ENCODE measurements at regions not wholly inside any gene's neighbourhood (a gene's known extent, or its start where the extent isn't known, plus 50 kb on each side); places are given as distances from the start of the nearest gene placed in this dataset.

DNA sequence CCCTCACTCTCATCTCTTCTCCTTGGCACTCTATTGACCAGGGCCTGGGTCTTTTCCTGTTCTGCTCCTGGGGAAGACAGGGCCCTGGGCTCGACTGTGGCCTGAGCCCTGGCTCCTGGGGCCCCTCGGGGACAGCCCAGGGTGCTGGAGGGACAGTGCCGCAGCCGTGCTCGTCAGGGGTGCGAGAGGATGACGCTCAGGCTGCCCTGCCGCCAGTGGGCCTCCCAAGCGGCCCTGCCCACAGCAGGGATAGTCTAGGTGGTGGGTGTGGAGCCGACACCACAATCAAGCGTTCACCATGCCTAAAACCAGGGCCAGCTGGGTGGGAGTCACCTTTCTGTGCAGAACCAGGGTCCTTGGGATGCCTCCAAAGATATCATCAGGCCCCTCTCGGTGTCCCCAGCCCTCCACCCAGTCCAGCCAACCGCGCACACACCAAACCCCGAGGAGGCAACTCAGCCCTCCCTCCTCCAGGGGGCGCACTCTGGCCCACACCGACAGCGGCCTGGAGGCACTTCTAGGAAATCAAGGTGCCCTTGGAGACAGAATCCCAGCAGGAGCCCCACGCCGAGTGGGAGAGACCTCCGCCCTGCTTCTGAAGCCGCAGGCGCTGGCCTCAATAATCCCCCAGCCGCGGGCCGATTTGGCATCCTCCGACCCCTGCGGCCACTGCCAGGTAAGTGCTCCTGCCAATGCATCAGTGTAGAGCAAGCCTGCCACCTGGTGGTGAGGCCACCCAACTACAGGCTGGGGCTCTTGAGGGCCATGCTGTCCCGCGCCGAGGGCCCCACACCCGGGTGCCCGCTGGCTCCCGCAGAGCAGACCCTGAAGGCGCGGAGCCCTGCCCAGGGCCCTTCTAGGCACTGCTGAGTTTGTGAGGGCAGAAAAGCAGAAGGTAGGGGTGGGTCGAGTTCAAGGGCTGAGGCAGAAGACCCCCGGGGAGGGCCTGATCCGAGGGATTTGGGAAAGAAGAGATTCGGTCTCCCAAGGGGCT, 496.4 kb downstream of the BUD13 start:
- TF ChIP-seq, protein P1, sequence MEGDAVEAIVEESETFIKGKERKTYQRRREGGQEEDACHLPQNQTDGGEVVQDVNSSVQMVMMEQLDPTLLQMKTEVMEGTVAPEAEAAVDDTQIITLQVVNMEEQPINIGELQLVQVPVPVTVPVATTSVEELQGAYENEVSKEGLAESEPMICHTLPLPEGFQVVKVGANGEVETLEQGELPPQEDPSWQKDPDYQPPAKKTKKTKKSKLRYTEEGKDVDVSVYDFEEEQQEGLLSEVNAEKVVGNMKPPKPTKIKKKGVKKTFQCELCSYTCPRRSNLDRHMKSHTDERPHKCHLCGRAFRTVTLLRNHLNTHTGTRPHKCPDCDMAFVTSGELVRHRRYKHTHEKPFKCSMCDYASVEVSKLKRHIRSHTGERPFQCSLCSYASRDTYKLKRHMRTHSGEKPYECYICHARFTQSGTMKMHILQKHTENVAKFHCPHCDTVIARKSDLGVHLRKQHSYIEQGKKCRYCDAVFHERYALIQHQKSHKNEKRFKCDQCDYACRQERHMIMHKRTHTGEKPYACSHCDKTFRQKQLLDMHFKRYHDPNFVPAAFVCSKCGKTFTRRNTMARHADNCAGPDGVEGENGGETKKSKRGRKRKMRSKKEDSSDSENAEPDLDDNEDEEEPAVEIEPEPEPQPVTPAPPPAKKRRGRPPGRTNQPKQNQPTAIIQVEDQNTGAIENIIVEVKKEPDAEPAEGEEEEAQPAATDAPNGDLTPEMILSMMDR (IDR thresholded peaks at IDR 0.05): peak; percentile 77 to 90
- TF ChIP-seq POLR2AphosphoS5 (IDR thresholded peaks at IDR 0.05): no peak

All from suprapubic skin (tissue), 3 donors.